ENCODE measurements at regions not wholly inside any gene's neighbourhood (a gene's known extent, or its start where the extent isn't known, plus 50 kb on each side); places are given as distances from the start of the nearest gene placed in this dataset.

DNA sequence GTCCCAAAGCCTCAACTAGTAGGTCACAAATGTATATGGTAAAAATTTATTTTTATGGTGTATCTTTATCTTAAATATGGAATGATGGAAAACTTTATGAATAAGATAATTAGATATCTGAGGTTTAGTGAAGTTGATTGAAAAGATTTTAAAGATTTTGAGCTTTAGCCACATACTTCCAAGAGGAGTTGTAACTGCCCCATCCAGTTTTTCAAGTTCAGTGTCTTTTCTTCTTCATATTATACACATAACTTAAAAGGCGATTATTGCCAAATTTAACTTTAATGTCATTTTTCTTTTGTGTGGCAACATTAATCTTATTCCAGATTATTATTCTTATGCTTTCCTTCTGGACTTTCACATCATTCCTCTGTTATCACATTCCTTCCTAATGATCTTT, 266.4 kb downstream of the TINAG start:
- no peak for DNase-seq

DNA sequence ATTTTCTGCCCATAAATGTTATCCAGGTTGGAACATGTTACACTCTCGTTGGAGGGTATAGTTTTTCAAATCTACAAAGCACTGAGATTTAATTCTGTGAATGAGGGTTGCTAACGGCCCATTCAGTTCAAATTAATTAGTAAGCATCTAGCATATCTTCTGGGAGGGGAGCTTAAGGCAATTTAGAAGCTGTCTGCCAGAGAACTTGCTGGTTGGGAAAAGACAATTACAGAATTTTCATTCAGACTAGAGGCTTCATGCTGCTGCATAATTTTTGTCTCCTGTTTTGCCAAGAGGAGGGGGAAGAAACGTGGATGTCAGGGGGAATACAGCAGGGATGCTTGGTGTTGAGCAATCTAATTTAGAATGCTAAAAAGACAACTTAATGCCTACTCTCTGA, 268.3 kb upstream of the FAM83B start:
- no peak for DNase-seq

DNA sequence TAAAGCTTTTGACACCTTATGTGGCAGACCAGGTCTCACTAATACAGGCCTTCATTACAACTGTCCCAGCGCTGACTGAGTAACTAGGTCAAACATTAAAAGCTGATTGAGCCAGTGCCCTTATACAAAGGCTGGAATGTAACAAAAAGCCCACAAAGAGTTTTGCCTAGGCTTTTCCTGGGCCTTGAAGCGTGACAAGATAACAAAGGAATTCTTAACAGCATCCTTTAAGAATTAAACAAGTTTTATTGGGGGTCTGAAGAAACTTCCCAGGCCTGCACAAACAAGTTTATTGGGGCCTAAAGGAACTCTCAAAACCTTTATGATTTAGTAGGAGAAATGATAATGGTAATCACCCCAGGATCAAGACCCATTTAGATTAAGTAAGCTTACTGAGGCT, 267.6 kb upstream of the FAM83B start:
- no peak for DNase-seq

DNA sequence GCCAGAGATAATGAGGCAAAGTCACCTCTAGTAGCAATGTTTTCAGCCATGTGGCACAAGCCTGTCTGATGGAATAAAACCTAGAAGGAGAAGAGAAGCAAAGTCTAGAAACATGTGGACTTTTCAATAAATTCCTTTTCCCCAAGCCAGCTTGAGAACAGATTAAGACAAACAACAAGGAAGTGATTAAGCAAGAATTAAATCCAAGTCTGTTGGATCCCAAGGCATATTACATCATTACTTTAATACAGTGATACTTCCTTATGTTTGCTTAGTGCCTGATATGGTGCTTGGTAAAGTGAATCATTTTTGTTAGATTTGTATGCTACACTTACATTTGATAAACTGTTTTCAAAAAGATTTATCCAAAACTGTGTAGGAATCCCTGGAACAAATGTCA, 260.3 kb upstream of the FAM83B start:
- no peak for DNase-seq

- DNase-seq = no peak
Measured at GRCh38 chr6:54587277-54587676, 259.3 kb upstream of the FAM83B start.

DNA sequence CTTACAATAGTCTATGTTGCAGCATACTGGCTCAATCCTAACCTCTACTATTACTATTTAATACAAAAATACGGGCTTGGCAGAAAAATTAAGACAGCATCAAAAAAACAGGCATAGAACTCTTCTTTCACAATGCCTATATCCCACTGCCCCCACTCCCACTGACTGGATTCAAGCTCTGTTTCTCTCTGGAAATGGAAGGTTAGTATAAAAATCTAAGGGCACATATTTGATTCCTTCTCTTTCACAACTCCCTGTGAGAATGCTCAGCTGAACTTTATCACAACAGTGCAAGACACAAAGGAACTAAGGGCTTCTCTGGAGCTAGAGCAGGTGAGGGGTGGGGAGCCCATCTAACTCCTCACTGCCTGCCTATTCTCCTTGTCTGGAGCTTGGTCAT, 258.4 kb upstream of the FAM83B start:
- no peak for DNase-seq

GRCh38 chr6:54595844-54596243, 250.7 kb upstream of the FAM83B start:
- no peak for DNase-seq

DNA sequence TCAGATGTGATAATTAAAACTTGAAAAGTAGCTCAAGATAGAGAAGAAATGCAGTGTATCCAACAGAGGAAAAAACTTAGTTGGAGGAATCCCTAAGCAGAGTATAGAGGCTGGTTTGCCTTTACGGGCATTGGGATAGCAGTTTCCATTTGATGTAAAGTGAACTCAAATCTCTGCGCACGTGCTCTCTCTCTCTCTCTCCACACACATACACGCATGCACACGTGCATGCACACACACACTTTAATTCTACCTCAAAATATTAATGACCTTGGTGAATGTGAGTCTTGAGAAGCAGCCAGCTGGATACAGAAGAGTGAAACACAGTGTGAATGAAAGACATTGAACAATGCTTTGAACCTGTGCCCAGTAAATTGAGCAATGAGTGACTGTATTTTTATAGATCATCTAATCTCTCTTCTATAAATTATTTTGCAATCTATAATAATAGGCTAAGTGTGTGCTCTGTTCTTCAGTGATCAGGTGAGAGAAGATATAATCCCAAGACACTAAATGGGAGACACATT, 247.7 kb upstream of the FAM83B start:
- DNase-seq = no peak

DNA sequence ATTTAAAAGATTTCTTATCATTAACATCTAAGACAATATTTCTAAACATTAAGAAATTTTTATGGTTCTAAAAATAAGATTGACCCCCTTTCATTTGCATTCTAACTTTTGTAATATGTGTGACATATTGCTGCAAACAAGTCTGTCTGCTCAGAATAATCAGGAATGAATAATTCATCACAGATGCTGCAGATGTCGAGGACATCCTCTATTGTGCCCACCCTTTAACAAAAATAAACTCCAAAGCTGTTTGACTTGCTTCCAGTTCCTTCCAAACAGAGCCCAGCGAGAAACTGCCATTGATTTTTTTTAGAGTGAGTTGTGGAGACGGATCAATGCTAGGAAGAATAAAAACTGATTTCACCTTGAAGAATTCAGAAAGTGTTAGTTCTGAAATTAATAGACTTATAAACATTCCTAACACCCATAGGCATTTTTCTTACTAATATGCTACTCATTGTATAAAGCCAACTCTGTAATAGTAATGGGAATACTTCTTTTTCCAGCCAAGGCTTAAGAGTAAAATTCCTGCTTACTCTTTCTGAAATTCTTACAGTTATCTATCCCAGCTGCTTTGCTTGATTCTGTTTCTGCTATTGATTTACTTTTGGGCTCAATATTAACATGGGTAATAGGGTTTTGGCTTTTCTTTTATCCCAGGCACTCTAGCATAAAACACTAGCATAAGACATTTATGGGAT, 244.8 kb upstream of the FAM83B start:
- DNase-seq = no peak

- no peak for DNase-seq
Measured at GRCh38 chr6:54602591-54602990, 244.0 kb upstream of the FAM83B start.

DNA sequence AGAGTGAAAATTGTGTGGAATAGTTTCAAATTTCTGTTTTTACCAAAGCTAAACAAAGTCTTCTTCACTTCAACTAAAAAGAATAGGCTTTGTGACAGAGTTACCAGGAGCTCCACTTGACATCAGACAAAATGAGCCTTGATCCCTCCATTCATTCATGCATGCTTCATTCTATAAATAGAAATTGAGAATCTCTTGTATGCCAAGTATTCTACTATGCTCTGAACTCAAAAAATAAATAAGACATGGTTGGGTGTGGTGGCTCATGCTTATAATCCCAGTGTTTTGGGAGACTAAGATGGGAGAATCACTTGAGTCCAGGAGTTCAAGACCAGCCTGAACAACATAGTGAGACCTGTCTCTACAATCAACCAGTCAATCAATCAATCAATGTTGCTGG, 236.6 kb upstream of the FAM83B start:
- DNase-seq = no peak

- no peak for DNase-seq
Measured at GRCh38 chr6:54613596-54613995, 233.0 kb upstream of the FAM83B start.

- DNase-seq = no peak
Measured at GRCh38 chr6:54614499-54615195, 231.9 kb upstream of the FAM83B start.

- DNase-seq = no peak
Measured at GRCh38 chr6:54617730-54618129, 228.8 kb upstream of the FAM83B start.

DNA sequence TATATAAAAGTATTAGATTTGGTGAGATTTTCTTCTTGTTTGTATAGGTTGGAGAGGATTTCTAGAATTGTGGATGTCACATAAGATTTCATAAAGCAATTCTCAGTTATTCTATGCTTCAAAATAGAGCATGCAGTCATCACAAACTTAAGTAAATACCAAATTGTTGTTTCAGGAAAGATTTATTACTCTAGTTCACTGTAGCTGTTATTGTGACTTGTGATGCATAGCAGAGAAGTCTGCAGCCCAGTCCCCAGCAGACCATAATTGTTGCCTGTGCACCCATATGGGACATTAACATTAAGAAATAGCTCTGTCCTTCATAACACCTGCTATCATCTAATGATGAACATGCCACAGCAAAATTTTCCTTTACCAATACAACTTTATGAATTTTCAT, 228.0 kb upstream of the FAM83B start:
- no peak for DNase-seq

- no peak for DNase-seq
Measured at GRCh38 chr6:54619102-54619501, 227.5 kb upstream of the FAM83B start.

DNA sequence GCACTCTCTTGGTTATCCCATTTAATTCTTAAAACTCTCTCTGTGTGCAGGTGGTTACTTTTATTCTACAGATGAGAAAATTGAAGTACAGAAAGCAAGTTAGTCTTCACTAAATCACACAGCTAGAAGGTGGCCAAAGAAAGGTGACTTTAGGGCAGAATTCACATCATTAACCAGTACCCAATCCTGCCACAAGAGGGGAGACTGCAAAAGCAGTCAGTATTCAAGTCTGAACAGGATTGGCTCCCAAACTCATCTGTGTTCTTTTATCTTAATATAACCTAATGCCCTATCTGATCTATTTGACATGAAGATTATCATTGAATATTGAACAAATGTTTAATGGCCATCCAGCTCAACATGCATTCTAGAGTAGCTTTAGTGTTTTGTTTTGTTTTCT, 225.3 kb upstream of the FAM83B start:
- DNase-seq = no peak

DNA sequence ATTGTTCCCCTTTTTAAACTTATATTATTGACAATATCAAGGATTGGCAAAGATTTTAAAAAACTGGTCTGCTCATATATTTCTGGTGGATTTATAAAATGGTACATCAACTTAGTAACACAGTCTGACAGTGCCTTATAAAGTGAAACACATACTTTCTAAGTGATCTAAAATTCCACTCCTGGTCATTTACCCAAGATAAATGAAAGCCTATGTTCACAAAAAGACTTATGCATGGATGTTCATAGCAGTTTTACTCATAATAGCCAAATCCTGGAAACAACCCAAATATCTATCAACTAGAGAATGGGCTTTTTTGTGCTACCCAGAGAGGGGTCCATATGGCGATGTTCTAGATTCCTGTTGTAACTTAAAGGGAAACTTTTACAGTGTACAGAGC, 222.4 kb upstream of the FAM83B start:
- DNase-seq = no peak

DNA sequence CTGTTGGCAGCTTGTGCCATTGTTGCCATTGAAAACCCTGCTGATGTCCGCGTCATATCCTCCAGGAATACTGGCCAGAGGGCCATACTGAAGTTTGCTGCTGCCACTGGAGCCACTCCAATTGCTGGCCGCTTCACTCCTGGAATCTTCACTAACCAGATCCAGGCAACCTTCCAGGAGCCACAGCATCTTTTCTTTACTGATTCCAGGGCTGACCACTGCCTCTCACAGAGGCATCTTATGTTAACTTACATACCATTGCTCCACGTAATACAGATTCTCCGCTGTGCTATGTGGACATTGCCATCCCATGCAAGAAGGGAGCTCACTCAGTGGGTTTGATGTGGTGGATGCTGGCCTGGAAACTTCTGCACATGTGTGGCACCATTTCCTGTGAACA, 221.8 kb upstream of the FAM83B start:
- no peak for DNase-seq

DNA sequence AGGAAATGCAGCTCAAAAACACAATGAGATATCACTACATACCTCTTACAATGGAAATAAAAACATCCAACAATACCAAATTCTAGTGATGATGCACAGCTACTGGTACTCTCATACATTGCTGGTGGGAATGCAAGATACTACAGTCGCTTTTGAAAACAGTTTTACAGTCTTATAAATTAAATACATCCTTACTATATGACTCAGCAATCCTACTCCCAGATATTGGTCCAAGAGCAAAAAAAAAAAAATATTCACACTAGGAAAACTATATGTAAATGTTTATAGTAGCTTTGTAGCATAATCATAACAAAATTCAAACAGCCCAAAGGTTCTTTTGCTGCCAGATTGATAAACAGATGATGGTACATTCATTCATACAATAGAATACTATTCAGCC, 217.4 kb upstream of the FAM83B start:
- no peak for DNase-seq

GRCh38 chr6:54632984-54633565, 213.5 kb upstream of the FAM83B start:
- DNase-seq = no peak

GRCh38 chr6:54633601-54634000, 213.0 kb upstream of the FAM83B start:
- DNase-seq = no peak

DNA sequence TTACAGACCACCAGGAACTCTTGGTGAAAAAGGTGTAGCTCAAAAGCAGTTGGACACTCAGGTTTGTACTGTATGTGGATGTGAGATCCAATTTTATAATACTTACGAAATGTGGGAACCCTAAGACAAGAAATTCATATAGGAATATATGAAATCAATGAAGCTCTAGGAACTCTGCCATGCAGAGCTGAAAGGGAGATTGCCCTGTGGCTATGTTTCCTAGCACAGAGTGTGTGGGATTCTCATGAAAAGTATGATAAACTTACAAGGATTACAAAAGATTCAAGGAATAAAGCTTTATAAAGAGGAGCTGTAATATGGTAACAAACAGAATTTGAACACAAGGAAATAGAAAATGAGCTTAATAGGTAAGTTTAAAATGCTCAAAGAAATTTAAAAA, 205.7 kb upstream of the FAM83B start:
- DNase-seq = no peak
